GM12865 (cell line): ENCODE measurements at regions not wholly inside any gene's neighbourhood (a gene's known extent, or its start where the extent isn't known, plus 50 kb on each side); places are given as distances from the start of the nearest gene placed in this dataset.
"Not testable (repeated sequence)": the region's sequence is repeated elsewhere in the genome, so short reads cannot be mapped to it uniquely, and the experiment has no call there.

Source experiments
- DNase-seq: peaks from one replicate; pipeline ENCODE4 v3.0.0; 2010; ENCODE audit warnings: low read depth
- H3K4me3 ChIP-seq: 2 replicates; pipeline ENCODE4 v1.5.1; 2011; ENCODE audit warnings: mild to moderate bottlenecking, low read depth, low read length, control low read depth
- CTCF ChIP-seq: IDR thresholded peaks from 2 replicates; pipeline ENCODE4 v1.5.1; 2011; ENCODE audit warnings: low read length, control low read depth, low read depth, inconsistent platforms; ENCODE audit not compliant: insufficient read depth; ENCODE audit errors: missing control alignments

DNA sequence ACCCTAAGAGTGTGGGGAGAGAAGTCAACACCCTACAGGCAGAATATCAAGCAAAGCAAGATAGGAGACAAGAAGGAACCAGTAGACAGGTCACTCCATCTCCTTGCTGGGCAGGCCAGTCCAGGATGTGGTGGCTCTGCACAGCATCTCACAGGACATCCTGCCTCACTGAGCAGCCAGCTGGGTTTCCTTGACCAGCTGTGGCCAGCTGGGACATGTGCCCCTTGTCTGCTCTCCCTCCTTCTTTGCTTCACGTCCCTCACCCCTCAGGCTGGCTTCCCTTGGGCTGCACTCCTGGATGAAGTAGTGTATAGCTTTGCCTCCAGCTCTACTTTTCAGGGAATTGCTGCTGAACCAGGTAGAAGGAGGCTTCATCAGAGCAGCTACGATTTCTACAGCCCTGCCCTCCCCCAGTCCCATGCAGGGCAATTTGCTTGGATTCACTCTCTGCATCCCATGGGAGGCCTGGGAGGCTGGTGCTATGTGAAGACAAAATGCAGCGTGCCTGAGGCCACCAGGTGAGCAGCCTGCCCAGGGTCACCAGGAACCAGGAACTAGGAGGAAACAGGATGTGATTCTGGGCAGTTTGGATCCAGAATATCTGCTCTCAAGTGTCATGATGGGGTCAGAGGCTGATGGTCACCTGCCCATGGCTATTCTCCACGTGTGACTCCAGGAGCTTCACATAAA is 110.0 kb upstream of the PMEPA1 start:
- no peak for DNase-seq
- no peak overlapping the region for H3K4me3 ChIP-seq
- TF ChIP-seq CTCF: no peak

- no peak for TF ChIP-seq CTCF
- H3K4me3 ChIP-seq: no peak overlapping the region
- no peak for DNase-seq
Measured at GRCh38 chr20:57819291-57819690, 109.5 kb upstream of the PMEPA1 start.

GRCh38 chr20:57818418-57819181 is 108.8 kb upstream of the PMEPA1 start:
- no peak overlapping the region for H3K4me3 ChIP-seq
- no peak for TF ChIP-seq CTCF
- DNase-seq: no peak

- no peak overlapping the region for H3K4me3 ChIP-seq
- DNase-seq: no peak
- no peak for TF ChIP-seq CTCF
Measured at GRCh38 chr20:57815405-57815804, 105.6 kb upstream of the PMEPA1 start.

DNA sequence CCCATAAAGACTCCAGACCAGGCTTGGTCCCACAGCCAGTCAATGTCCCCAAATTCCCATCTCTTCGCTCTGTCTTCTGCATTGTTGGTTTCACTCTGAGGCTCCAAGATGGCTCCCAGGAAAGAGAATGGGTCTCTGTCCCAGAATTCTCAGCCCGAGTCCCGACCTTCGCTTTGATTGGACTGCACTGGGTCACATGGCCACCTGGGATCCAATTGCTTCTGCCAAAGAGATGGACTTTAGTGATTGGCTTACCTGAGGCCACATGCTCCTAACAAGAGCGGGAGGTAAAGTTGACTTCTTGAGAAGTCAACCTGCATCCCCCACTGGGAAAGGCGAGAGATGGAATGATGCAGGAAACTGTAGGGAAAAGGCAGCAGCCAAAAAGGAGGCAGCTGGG is 104.7 kb upstream of the PMEPA1 start:
- TF ChIP-seq CTCF: no peak

GRCh38 chr20:57813509-57814269 is 103.9 kb upstream of the PMEPA1 start:
- no peak for DNase-seq
- no peak for TF ChIP-seq CTCF
- H3K4me3 ChIP-seq: no peak overlapping the region

More for the DNA sequence above, 104.7 kb upstream of the PMEPA1 start:
- no peak overlapping the region for H3K4me3 ChIP-seq
- DNase-seq: no peak

DNA sequence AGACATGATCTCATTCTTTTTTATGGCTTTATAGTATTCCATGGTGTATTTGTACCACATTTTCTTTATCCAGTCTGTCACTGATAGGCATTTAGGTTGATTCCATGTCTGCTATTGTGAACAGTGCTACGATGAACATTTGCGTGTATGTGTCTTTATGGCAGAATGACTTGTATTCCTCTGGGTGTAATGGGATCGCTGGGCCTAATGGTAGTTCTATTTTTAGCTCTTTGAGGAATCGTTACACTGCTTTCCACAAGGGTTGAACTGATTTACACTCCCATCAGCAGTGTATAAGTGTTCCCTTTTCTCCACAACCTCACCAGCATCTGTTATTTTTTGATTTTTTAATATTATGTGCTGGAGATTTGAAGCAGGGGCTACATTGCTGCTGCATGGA is 102.8 kb upstream of the PMEPA1 start:
- not testable (repeated sequence) for H3K4me3 ChIP-seq, DNase-seq
